ENCODE measurements at regions not wholly inside any gene's neighbourhood (a gene's known extent, or its start where the extent isn't known, plus 50 kb on each side); places are given as distances from the start of the nearest gene placed in this dataset.

- no peak for TF ChIP-seq EZH2 (IDR thresholded peaks at IDR 0.05; ENCODE audit: insufficient read depth, poor library complexity, severe bottlenecking)
- TF ChIP-seq EZH2phosphoT487 (IDR thresholded peaks at IDR 0.05; ENCODE audit: insufficient read depth, low read depth): no peak
Observed at GRCh38 chr9:78618735-78619134, 321.8 kb downstream of the PSAT1 start.

Data from GM23248 (cell line).